GM21515 (cell line): ENCODE measurements at regions not wholly inside any gene's neighbourhood (a gene's known extent, or its start where the extent isn't known, plus 50 kb on each side); places are given as distances from the start of the nearest gene placed in this dataset.
"Not testable (repeated sequence)": the region's sequence is repeated elsewhere in the genome, so short reads cannot be mapped to it uniquely, and the experiment has no call there.

Source experiments
- ATAC-seq: cut with Tn5 transposase; IDR thresholded peaks from one replicate; pipeline ENCODE4 v1.9.1; 2021; ENCODE audit not compliant: unreplicated experiment

DNA sequence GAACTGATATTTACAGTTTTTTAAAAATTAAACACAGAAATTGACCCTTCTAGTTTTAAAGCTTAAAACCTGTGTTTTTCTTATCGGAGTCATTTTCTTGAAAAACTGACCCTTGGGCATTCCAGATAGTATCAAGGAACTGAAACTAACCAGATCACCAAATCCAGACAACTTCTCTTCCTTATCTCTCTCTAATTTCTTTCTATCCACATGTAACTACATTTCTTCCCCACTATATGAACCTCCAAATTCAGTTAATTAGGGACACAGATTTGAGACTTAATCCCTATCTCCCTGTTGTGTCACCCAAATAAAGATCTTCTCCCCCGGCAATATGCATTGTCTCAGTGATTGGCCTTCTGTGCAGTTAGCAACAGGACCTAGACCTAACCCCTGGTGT, 1643.0 kb upstream of the CDH6 start:
- no peak for ATAC-seq

DNA sequence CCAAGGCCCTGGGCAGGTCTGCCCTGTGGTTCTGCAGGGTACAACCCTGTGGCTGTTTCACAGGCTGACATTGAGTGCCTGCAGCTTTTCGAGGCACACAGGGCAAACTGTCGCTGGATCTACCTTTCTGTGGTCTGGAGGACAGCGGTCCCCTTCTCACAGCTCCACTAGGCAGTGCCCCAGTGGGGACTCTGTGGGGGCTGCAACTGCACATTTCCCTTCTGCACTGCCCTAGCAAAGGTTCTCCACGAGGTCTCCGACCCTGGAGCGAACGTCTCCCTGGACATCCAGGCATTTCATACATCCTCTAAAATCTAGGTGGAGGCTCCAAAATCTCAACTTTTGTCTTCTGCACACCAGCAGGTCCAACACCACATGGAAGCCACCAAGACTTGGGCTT, 1645.2 kb upstream of the CDH6 start:
- no peak for ATAC-seq

DNA sequence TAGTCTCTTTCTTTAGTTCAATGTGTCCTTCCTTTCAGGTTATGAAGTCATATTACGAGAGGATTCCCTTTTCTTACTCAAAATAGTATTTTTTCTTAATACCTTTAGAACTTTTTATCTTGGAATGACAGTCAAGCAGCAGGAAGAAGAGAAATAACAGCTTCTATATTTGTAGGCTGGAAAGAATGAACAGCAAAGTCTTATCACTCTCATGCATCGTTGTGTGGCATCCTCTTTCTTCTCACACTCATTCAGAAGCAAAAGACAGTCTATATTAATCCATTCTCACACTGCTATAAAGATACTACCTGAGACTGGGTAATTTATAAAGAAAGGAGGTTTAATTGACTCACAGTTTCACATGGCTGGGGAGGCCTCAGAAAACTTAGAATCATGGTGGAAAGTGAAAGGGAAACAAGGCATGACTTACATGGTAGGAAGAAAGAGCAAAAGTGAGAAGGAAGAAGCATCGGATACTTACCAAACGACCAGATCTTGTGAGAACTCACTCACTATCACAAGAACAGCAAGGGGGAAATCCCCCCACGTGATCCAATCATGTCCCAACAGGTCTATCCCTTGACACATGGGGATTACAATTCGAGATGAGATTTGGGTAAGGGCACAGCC, 1646.1 kb upstream of the CDH6 start:
- no peak for ATAC-seq

DNA sequence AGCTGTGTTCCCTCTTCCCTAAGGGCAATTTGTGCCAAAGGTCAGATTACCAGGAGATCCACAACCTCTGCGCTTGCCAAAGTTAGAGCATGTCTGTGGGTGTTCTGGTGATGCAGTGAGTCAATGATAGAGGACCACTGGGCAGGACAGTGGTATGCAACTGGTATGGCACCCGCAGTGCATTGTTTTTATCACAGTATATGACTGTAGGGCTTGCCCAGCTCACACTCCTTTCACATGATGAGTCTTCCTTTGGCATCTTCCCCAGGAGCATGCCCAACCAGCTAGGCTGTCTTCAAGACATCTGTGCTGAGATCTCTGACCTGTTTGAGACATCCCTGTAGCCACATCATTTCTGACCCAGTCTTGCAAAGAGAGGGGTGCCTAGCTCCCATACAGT, 1650.0 kb upstream of the CDH6 start:
- ATAC-seq: no peak

DNA sequence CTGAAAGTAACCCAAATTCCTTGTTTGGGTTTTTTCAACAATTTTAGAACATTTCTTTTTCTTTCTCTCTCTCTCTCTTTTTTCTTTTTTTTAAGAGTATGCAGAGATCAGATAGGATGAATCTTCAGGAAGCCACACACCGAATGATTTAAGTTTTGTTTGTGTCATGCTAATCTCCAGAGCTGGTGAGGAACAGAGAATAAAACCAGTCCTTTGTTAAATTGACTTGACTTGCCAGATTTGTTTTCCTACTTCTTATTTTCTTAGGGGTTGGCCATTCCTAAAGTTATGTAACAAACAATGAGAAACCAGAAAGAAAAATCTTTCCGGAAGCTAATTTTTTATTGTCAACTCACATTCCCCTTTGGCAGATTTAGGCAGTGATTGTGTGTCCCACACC, 1669.3 kb upstream of the CDH6 start:
- ATAC-seq: no peak

- no peak for ATAC-seq
Observed at GRCh38 chr5:29518176-29518575, 1675.3 kb upstream of the CDH6 start.

DNA sequence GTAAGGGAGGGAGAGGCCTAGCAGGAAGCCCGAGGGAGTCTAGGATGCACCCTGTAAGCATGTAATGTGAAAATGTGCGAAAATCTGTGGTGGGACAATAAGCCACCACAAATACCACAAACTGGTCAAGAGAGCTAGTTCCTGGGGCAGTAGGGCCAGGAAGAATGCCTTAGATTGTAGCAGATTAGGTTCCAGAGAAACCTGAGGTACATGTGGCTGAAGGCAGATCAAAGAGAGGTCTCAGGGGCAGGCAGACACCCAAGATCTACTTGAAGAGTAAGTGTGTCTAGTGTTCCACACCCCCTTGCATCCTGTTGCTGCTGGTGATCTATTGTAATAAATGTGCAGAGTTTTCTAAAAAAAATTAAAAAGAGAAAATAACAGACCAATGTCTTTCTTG, 1677.3 kb upstream of the CDH6 start:
- no peak for ATAC-seq

DNA sequence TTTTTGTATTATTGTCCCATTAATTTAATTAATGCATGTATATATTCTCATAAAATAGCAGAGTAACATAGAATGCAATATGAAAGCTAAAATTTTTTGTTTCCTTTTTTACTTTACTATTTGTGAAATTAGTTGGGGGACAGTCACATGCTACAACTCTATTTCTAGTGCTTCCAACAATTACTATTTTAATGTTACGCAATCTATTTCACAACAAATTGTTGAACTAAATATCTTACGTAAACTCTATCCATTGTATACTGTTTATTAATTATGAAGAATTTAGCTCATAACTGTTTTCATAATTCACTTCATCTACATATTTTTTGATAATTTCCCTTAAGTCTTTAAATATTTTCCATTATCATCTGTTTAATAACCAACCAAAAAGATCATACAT, 1685.4 kb upstream of the CDH6 start:
- ATAC-seq: no peak

DNA sequence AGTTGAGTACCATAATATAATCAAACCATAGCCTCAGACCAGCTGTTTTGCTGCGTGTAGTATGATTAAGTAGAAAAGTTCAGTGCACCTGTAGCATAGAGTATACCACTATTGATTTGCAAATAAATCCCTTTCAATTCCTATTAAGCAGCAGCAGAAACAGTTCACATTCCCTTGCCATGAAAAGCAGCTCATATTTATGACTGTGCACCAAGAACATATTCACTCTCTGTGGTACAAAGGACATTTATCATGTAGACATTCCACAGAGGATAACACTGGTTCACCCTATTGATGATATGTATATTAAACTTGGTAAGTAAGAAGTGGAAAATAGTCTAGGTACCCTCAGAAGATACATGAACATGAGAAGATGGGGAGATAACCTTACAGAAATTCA, 1689.1 kb upstream of the CDH6 start:
- no peak for ATAC-seq

- no peak for ATAC-seq
Observed at GRCh38 chr5:29498860-29499259, 1694.6 kb upstream of the CDH6 start.

DNA sequence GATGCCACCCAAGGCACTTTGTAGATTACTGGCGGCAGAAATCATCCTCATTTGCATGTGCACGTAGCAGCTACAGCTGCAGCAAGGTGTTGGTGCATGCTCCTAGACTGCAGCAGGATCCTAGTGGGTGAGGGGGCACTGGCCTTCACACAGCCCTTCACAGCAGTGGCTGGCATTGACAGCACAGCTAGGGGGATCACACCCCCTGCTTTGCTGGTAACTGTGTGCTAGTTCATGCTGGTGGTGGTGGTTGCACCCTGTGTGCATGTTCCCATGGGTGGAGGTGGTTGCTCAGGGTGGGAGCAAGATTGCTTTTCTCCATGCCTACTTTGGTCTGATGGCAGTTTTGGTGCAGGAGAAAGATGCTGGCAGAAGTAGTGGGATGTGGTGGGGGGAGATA, 1695.1 kb upstream of the CDH6 start:
- ATAC-seq: no peak

DNA sequence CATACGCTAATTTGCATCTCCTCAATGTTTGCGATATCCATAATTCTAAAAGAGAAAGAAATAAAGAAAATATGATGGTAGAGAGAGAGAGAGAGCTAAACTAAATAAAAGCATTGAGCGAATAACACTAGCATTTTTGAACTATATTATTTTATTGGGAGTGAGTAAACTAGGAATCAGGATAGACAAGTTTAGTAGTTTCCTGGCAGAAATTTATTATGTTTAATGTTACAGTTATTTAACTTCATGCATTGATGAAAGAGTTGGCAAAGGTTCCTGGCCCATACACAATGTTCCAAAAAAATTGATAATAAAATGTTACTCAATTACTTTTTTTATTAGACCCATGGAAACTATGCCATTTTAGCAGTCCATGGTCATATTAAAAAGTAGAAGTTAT, 1708.2 kb upstream of the CDH6 start:
- ATAC-seq: no peak

- no peak for ATAC-seq
Observed at GRCh38 chr5:29469581-29469980, 1723.9 kb upstream of the CDH6 start.

- ATAC-seq: no peak
Observed at GRCh38 chr5:29462241-29462640, 1731.2 kb upstream of the CDH6 start.

GRCh38 chr5:29460971-29461559, 1732.4 kb upstream of the CDH6 start:
- ATAC-seq: no peak

DNA sequence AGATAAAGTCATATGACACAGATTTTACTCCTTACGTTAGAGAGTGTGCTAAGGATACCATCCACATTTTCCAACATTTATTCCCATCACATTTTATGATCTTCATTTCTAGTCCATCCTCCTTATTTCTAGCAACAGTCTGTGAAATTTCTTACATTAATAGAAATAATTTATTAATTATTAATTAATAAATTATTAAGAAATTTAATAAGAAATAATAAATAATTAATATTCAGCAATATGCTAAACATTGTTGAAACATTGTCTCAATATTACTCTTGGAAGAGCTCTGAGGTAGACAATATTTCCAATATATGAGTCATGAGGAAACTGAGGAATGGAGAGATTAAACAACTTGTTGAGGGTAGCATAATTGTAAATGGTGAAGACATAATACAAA, 1742.5 kb upstream of the CDH6 start:
- ATAC-seq: not testable (repeated sequence)

DNA sequence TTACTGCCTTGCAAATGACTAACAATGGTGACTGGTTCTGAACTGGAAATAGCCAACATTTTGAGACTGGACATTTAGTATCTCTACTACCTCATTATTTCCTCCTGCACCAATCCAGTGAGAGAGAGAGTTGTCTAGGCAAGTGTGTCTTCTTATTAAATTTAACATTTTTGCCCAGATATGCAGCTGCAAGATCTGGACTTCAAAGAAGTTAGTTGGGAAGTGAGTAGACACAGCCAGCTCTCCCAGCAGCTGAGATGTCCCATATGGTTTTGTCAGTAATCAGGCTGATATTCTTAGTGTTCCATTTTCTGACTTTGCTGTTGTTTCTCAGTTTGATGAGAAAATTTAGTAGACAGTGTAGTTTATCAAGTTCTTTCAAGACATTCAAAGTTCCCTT, 1778.8 kb upstream of the CDH6 start:
- ATAC-seq: no peak

- no peak for ATAC-seq
Observed at GRCh38 chr5:29412979-29413378, 1780.5 kb upstream of the CDH6 start.

DNA sequence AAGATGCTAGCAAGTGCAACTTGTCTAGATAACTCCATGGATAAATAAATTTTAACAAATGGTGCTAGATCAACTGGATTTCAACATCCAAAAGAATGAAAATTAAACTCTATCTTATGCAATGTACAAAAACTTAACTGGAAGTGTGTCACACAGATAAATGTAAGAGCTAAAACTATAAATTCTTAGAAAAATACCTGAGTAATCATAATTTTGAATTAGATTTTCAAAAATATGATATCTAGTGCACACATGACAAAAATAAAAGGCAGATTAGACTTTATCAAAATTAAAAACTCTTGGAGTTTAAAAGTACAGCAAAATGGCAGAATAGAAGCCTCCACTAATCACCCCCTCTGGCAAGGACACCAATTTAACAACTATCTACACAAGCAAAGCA, 1791.2 kb upstream of the CDH6 start:
- no peak for ATAC-seq

GRCh38 chr5:29389993-29390392, 1803.5 kb upstream of the CDH6 start:
- ATAC-seq: no peak

- ATAC-seq: no peak
Observed at GRCh38 chr5:29387384-29387783, 1806.1 kb upstream of the CDH6 start.

DNA sequence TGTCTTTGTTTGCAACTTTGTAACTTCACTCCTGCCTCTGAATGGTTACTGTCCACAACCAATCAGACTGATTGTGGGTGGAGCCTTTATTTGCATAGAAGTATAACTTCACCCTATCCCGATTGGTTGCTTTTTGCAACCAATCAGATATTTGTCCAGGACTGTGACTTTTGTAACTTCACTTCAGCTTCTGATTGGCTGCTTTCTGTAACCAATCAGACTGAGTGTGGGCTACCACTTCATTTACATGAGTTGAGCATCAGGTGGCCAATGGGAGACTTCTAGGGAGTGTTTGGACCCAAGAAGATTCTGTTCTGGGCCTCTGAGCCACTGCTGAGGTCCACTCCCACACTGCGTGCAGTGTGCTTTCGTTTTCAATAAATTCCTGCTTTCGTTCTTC, 1810.7 kb upstream of the CDH6 start:
- no peak for ATAC-seq

DNA sequence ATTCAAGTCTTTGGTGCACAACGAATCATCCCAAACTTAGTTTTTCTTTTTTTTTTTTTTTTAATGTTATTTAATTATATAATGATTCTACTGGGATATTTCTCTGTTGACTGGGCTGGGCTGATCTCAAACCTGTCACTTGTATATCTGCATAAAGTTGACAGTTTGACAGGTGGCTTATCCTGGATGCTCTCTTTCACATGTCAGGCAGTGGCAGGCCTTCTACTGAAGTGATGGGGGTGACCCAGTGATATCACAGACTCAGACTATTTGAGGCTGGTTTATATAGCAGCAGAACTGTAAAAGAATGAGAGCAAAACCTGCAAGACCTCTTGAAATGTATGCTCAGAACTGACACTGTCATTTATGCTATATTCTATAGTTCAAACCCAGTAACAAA, 1813.5 kb upstream of the CDH6 start:
- ATAC-seq: no peak
